Activated T-cell treated with anti-CD3 and anti-CD28 coated beads, Interleukin-2, amount 50 U/mL, for 48 hours (primary cell): ENCODE measurements at regions not wholly inside any gene's neighbourhood (a gene's known extent, or its start where the extent isn't known, plus 50 kb on each side); places are given as distances from the start of the nearest gene placed in this dataset.
"Not testable (repeated sequence)": the region's sequence is repeated elsewhere in the genome, so short reads cannot be mapped to it uniquely, and the experiment has no call there.

Experiments used
- DNase-seq, 2 experiments: peaks; one replicate each; pipeline ENCODE4 v3.0.0-alpha.2; 2020

GRCh38 chr5:142259758-142260157 is 65.1 kb downstream of the SPRY4 start:
- no peak for DNase-seq

- DNase-seq: no peak
These were observed 69.0 kb downstream of the SPRY4 start for GRCh38 chr5:142255831-142256230.

DNA sequence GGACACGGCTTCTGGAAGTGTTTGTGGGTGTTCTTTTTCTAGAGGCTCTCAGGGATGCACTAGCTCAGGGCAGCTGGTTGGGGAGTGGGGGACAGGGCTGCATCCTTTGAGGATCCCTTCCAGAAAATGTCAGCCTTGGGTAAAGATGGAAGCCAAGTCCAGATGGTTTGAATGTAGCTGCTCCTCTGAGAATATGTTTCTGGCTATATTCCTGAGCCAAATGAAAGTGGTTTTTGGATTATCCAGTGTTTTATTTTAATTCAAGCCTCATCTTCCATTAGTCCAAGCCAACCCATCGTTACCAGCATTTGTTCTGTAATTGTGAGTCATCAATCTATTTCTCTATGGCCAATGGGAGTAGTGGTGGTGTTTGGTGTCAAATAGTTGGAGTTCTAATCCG is 70.4 kb downstream of the SPRY4 start:
- DNase-seq: no peak

GRCh38 chr5:142253938-142254337 is 70.9 kb downstream of the SPRY4 start:
- no peak for DNase-seq

GRCh38 chr5:142250119-142250518 is 74.7 kb downstream of the SPRY4 start:
- no peak for DNase-seq

- DNase-seq: no peak
These were observed 75.9 kb downstream of the SPRY4 start for GRCh38 chr5:142248853-142249462.

- DNase-seq: no peak
These were observed 78.6 kb downstream of the SPRY4 start for GRCh38 chr5:142246258-142246657.

- no peak for DNase-seq
These were observed 79.0 kb downstream of the SPRY4 start for GRCh38 chr5:142245786-142246185.

DNA sequence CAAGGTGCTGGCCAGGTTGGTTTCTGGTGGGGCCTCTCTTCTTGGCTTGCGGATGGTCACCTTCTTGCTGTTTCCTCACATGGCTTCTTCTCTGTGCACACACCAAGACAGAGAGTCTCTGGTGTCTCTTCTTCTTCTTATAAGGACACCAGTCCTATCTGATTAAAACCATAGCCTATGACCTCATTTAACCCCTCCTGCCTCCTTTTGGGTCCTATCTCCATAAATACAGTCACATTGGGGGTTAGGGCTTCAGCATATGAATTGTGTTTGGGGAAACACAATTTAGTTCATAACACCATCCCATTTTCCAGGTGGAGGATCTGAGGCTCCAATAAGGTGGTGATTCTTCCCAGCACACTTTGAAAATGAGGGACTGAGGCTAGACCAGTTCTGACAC is 80.4 kb downstream of the SPRY4 start:
- no peak for DNase-seq

GRCh38 chr5:142242272-142242671 is 82.5 kb downstream of the SPRY4 start:
- no peak for DNase-seq

GRCh38 chr5:142239394-142240159 is 85.2 kb downstream of the SPRY4 start:
- DNase-seq: no peak

DNA sequence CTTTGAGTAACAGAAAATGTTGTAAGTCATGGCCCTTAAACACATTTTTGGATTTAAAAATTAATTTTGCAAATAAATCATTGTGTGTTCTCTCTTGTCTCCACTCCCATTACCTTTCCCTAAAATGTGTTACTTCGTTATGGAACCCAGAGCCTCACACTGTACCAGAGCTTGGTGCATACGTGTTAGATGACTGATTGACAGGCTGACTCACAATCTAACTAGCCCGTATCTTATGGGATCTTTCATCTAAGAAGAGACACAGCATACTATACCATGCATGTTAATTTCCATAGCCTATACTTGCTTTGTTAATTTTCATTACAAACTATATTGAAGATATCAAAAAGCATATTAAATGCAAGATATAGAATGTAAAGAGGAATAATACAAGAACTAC is 87.1 kb downstream of the SPRY4 start:
- DNase-seq: no peak

DNA sequence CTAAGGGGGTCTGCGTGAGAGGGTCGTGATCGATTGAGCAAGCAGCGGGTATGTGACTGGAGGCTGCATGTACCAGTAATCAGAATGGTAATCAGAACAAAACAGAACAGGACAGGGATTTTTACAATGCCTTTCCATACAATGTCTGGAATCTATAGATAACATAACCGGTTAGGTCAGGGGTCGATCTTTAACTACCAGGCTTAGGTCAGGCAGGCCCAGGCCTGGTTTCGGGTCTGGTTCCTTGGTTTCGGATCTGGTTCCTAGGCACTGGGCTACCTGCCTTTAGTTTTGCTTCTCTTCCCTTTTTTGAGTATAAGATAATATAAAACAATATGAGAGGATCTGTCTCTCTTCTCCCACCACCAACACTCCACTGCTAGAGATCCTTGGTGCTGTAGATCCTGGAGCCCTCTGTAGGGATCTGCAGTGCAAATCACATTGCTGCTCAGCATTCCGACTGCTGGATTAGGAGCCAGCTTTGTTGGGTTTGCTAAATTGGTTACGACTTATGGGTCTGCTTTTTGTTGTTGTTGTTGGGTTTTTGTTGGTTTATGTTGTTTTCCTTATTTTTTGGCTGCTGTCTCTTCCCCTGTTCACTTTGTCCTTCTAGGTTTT is 88.0 kb downstream of the SPRY4 start:
- not testable (repeated sequence) for DNase-seq

GRCh38 chr5:142235870-142236672 is 88.8 kb downstream of the SPRY4 start:
- DNase-seq: no peak

DNA sequence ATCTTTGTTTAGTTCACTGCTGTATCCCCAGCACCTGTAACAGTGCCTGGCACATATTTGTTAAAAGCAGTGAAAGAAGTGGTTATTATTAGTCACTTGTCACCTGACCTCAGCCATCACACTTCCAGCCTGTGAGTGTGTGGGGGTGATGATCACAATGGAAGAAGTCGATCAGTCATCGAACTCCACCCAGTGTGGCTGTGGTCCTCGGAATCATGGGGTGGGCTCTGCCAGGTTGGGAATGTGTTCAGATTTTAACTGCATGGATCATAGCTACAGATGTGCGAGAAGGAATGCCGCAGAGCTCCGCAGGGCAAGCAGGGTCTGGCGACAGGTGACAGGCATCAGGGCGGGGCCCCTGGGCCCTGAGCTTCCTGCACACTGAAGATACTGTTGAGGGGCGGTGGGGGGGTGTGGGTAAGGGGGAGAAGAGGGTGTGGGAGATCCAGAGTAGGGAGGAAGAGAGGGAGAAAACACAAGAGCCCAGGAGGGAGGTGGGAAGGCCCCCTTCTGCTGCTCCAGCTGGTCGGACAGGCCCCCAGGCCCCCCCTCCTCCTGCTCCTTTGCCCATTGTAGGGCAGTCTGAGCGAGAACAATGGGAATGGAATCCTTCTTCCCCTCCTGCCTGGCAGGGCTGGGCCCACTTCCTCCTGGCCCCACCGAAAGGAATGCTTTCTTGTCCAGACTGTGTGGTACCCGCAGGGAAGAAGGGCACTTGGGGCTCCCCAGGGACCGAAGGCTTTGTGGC is 89.6 kb downstream of the SPRY4 start:
- DNase-seq: peak; percentile 40 to 54

DNA sequence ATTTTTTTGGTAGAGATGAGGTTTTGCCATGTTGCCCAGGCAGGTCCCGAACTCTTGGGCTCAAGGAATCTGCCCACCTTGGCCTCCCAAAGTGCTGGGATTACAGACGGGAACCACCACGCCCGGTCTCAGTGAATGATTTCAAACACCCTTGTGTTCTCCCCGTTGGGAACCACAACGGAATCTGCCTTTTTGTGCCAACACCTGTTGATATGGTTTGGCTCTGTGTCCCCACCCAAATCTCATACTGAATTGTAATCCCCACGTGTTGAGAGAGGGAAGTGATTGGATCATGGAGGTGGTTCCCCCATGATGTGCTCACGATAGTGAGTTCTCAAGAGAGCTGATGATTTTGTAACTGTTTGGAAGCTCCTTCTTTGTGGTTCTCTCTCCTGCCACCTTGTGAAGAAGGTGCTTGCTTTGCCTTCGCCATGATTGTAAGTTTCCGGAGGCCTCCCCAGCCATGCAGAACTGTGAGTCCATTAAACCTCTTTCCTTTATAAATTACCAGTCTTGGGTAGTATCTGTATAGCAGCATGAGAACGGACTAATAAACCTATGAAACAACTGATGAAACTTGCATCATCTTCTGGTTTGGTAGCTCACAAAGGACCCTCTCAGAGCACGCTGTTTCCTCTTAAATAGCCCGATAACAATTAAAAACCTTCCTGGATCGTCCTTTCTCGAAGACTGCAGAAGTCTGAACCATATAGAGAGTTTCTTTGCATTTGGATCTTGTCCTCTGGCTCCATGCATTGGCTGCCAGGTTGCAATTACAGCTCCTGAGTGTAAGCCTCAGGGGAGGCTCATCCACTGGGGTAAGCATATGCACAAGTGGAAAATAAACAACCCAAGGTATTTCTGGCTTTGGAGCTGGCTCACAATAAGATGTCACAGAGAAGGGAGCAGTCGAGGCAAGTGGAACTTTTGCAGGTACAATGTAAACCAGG is 91.5 kb downstream of the SPRY4 start:
- no peak for DNase-seq

DNA sequence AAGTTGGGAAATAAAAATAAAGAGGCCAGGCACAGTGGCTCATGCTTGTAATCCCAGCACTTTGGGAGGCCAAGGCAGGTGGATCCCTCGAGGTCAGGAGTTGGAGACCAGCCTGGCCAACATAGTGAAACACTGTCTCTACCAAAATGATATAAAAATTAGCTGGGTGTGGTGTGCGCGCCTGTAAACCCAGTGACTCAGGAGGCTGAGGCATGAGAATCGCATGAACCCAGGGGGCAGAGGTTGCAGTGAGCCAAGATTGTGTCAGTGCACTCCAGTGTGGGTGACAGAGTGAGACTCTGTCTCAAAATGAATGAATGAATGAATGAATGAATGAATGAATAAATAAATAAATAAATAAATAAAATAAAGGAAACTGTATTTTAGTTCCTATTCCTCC is 93.9 kb downstream of the SPRY4 start:
- DNase-seq: not testable (repeated sequence)

GRCh38 chr5:142225141-142225540 is 99.7 kb downstream of the SPRY4 start:
- no peak for DNase-seq

- no peak for DNase-seq
These were observed 101.8 kb downstream of the SPRY4 start for GRCh38 chr5:142222866-142223558.

DNA sequence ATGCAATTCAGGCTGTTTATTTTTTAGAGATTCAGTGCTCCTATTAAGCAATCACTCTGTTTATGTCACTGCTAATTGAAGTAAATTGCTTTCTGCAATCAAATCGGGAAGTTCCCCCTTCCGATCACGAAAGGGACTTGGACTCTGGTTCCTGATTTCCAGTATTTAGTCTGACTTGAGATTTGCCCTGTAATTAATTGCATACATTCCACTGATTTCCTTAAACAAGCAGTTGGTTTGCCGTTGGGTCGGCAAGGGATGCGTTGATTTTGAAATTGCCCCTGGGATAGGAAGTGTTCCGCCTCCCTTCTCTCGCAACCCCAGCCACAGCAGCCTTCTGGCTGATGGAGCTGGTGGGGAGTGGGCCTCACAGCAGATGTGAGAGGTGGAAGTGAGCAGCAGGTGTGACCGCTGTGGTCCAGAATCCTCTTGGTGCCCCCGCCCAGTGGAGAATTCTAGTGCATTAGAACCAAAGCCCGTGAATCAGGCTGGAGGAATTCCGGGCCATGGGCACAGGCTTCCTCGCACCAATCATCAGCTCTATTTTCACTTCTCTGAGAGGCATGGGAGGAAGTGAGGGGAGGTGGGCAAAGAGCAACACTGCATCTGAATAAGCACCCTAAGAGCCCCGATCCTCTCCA is 102.5 kb downstream of the SPRY4 start:
- no peak for DNase-seq
